ENCODE measurements at regions not wholly inside any gene's neighbourhood (a gene's known extent, or its start where the extent isn't known, plus 50 kb on each side); places are given as distances from the start of the nearest gene placed in this dataset.

GRCh38 chr9:25480696-25481095 is 197.5 kb downstream of the TUSC1 start:
- no peak for TF ChIP-seq GATA2 (IDR thresholded peaks at IDR 0.05; ENCODE audit: low read depth, low read length)
- TF ChIP-seq GATA3 (IDR thresholded peaks at IDR 0.05; ENCODE audit: low read depth, low read length) = no peak

All from SH-SY5Y (cell line).